ENCODE measurements at regions not wholly inside any gene's neighbourhood (a gene's known extent, or its start where the extent isn't known, plus 50 kb on each side); places are given as distances from the start of the nearest gene placed in this dataset.

GRCh38 chr2:203603456-203604389, 68.6 kb upstream of the RAPH1 start:
- DNase-seq (ENCODE audit: low spot score): no peak
- Mint-ChIP-seq H3K27me3 (ENCODE audit: unreplicated experiment) (no peaks in the 10 kb centered on the region), H3K36me3 (ENCODE audit: low read depth, unreplicated experiment) (no peaks in the 10 kb centered on the region), H3K27ac (ENCODE audit: unreplicated experiment) (no peak overlapping the region), H3K9me3 (ENCODE audit: unreplicated experiment) (no peaks in the 10 kb centered on the region), H3K4me1 (ENCODE audit: unreplicated experiment) (no peaks in the 10 kb centered on the region), H3K4me3 (ENCODE audit: unreplicated experiment) (no peak overlapping the region)
- TF ChIP-seq CTCF (IDR thresholded peaks at IDR 0.05; ENCODE audit: unreplicated experiment): no peak

GRCh38 chr2:203605302-203605701, 70.2 kb upstream of the RAPH1 start:
- H3K36me3 Mint-ChIP-seq (ENCODE audit: low read depth, unreplicated experiment): no peaks in the 10 kb centered on the region
- no peak for TF ChIP-seq CTCF (IDR thresholded peaks at IDR 0.05; ENCODE audit: unreplicated experiment)
- H3K9me3 Mint-ChIP-seq (ENCODE audit: unreplicated experiment): no peaks in the 10 kb centered on the region
- no peak for DNase-seq (ENCODE audit: low spot score)
- H3K27ac Mint-ChIP-seq (ENCODE audit: unreplicated experiment): no peak overlapping the region
- H3K4me3 Mint-ChIP-seq (ENCODE audit: unreplicated experiment): no peak overlapping the region
- no peaks in the 10 kb centered on the region for H3K27me3 Mint-ChIP-seq (ENCODE audit: unreplicated experiment)
- no peaks in the 10 kb centered on the region for H3K4me1 Mint-ChIP-seq (ENCODE audit: unreplicated experiment)

- no peak overlapping the region for H3K27ac Mint-ChIP-seq (ENCODE audit: unreplicated experiment)
These were observed 71.0 kb upstream of the RAPH1 start for GRCh38 chr2:203606051-203606450.

GRCh38 chr2:203610558-203610957, 75.5 kb upstream of the RAPH1 start:
- H3K36me3 Mint-ChIP-seq (ENCODE audit: low read depth, unreplicated experiment): no peaks in the 10 kb centered on the region
- H3K4me3 Mint-ChIP-seq (ENCODE audit: unreplicated experiment): no peak overlapping the region
- H3K9me3 Mint-ChIP-seq (ENCODE audit: unreplicated experiment): no peaks in the 10 kb centered on the region
- no peaks in the 10 kb centered on the region for H3K4me1 Mint-ChIP-seq (ENCODE audit: unreplicated experiment)
- no peak for DNase-seq (ENCODE audit: low spot score)
- TF ChIP-seq CTCF (IDR thresholded peaks at IDR 0.05; ENCODE audit: unreplicated experiment): no peak
- H3K27ac Mint-ChIP-seq (ENCODE audit: unreplicated experiment): no peak overlapping the region
- no peaks in the 10 kb centered on the region for H3K27me3 Mint-ChIP-seq (ENCODE audit: unreplicated experiment)

More at GRCh38 chr2:203606051-203606450, 71.0 kb upstream of the RAPH1 start:
- Mint-ChIP-seq H3K27me3 (ENCODE audit: unreplicated experiment) (no peaks in the 10 kb centered on the region), H3K36me3 (ENCODE audit: low read depth, unreplicated experiment) (no peaks in the 10 kb centered on the region), H3K4me3 (ENCODE audit: unreplicated experiment) (no peak overlapping the region), H3K4me1 (ENCODE audit: unreplicated experiment) (no peaks in the 10 kb centered on the region), H3K9me3 (ENCODE audit: unreplicated experiment) (no peaks in the 10 kb centered on the region)
- no peak for TF ChIP-seq CTCF (IDR thresholded peaks at IDR 0.05; ENCODE audit: unreplicated experiment)
- DNase-seq (ENCODE audit: low spot score): no peak

- H3K36me3 Mint-ChIP-seq (ENCODE audit: low read depth, unreplicated experiment): peaks cover 3% of the 10 kb centered on the region
- H3K4me3 Mint-ChIP-seq (ENCODE audit: unreplicated experiment): no peak overlapping the region
- H3K4me1 Mint-ChIP-seq (ENCODE audit: unreplicated experiment): no peaks in the 10 kb centered on the region
- DNase-seq (ENCODE audit: low spot score): no peak
- H3K27me3 Mint-ChIP-seq (ENCODE audit: unreplicated experiment): no peaks in the 10 kb centered on the region
- TF ChIP-seq CTCF (IDR thresholded peaks at IDR 0.05; ENCODE audit: unreplicated experiment): no peak
- H3K9me3 Mint-ChIP-seq (ENCODE audit: unreplicated experiment): no peaks in the 10 kb centered on the region
- H3K27ac Mint-ChIP-seq (ENCODE audit: unreplicated experiment): no peak overlapping the region
These were observed 77.1 kb upstream of the RAPH1 start for GRCh38 chr2:203612246-203612645.
